C4-2B (cell line): ENCODE measurements at regions not wholly inside any gene's neighbourhood (a gene's known extent, or its start where the extent isn't known, plus 50 kb on each side); places are given as distances from the start of the nearest gene placed in this dataset.

Experiments
- H3K27ac ChIP-seq: fragments of 450-650 bp; 2 replicates; pipeline ENCODE4 v1.5.1; 2017
- ZFX ChIP-seq: fragments of 450-650 bp; IDR thresholded peaks from 2 replicates; pipeline ENCODE4 v1.6.1; 2017
- TF ChIP-seq, protein P1 (sequence below): fragments of 450-650 bp; conservative IDR thresholded peaks from 2 replicates; pipeline ENCODE4 v1.5.1; 2017; ENCODE audit warnings: mild to moderate bottlenecking

DNA sequence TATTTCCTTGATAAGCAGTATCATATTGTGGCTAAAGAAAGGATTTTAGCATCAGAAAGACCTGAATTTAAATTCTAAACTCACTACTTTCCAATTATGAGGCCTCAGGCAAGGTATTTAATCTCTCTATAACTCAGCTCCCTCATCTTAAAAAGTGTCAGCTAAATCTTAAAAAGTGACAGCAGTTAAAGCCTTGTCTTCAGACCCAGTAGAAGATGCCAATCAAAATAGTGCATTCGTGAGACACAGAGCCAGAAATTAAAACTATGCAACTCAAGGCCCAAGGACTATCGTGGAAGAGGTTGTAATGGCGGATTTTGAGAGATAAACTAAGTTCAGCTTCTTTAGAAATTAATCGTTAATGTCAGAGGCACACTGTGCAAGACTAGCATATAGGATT, 677.5 kb upstream of the BRINP3 start:
- TF ChIP-seq ZFX, result no peak
- TF ChIP-seq, protein P1, sequence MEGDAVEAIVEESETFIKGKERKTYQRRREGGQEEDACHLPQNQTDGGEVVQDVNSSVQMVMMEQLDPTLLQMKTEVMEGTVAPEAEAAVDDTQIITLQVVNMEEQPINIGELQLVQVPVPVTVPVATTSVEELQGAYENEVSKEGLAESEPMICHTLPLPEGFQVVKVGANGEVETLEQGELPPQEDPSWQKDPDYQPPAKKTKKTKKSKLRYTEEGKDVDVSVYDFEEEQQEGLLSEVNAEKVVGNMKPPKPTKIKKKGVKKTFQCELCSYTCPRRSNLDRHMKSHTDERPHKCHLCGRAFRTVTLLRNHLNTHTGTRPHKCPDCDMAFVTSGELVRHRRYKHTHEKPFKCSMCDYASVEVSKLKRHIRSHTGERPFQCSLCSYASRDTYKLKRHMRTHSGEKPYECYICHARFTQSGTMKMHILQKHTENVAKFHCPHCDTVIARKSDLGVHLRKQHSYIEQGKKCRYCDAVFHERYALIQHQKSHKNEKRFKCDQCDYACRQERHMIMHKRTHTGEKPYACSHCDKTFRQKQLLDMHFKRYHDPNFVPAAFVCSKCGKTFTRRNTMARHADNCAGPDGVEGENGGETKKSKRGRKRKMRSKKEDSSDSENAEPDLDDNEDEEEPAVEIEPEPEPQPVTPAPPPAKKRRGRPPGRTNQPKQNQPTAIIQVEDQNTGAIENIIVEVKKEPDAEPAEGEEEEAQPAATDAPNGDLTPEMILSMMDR, result no peak
- no peak overlapping the region for H3K27ac ChIP-seq

DNA sequence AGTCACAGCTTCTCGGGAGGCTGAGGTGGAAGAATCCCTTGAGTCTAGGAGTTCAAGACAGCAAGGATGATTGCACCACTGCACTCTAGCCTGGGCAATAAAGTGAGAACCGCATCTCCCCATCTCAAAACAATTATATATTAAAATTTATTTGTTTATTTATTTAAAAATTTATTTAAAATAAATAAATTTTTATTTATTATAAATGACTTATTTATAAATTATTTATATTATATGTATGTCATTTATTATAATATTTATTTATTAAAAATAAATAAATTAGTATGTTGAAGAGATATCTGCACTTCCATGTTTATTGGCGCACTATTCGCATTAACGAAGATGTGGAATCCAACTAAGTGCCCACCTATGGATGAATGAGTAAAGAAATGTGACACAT, 683.2 kb upstream of the BRINP3 start:
- TF ChIP-seq, protein P1, result no peak
- no peak for TF ChIP-seq ZFX
- no peak overlapping the region for H3K27ac ChIP-seq

GRCh38 chr1:191162762-191163161, 685.1 kb upstream of the BRINP3 start:
- no peak overlapping the region for H3K27ac ChIP-seq
- TF ChIP-seq, protein P1, result no peak
- no peak for TF ChIP-seq ZFX

DNA sequence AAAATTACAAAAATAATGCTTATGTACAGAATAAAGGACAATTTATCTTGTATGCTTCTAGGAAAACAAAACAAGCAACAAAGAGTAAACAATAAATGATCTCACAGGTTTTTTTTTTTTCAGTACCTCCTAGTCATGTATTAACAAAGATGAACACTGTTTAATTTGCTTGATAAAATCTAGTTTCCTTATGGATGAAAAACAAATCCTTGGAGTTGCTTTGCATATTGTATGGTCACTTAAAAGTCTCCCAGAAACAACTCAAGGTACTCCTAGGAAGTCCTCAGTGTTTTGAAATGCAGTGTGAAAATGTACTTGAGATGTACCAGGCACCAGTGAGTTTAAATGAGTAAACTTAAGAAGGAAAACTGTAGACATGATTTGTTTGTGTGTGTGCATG, 686.0 kb upstream of the BRINP3 start:
- no peak overlapping the region for H3K27ac ChIP-seq
- TF ChIP-seq, protein P1, result no peak
- TF ChIP-seq ZFX, result no peak

DNA sequence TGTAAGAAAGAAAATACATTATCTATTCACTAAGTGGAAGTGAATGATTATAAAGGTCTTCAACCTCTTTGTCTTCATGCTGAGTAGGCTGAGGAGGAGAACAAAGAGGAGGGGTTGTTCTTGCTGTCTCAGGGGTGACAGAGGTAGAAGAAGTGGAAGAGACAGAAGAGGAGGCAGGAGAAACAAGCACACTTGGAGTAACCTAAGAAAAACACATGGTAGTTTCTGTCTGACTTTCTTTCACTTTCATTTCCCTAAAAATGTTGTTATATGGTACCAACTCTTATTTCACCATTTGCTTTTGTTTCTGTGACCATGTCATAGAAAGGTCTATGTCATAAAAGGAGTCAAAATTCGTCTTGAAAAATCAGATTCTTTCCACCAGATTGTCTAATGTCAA, 696.6 kb upstream of the BRINP3 start:
- H3K27ac ChIP-seq, result no peak overlapping the region
- TF ChIP-seq ZFX, result no peak
- TF ChIP-seq, protein P1, result no peak

- no peak overlapping the region for H3K27ac ChIP-seq
- TF ChIP-seq ZFX, result no peak
- TF ChIP-seq, protein P1, result no peak
Measured at GRCh38 chr1:191176131-191176530, 698.5 kb upstream of the BRINP3 start.

GRCh38 chr1:191206513-191207207, 729.0 kb upstream of the BRINP3 start:
- TF ChIP-seq, protein P1, result no peak
- no peak for TF ChIP-seq ZFX
- no peak overlapping the region for H3K27ac ChIP-seq
